ENCODE measurements at regions not wholly inside any gene's neighbourhood (a gene's known extent, or its start where the extent isn't known, plus 50 kb on each side); places are given as distances from the start of the nearest gene placed in this dataset.
A peak's percentile ranks its signal among the peaks of the same experiment; 100 is the strongest.

GRCh38 chr3:43876648-43877047, 185.9 kb downstream of the ABHD5 start:
- no peak for DNase-seq (ENCODE audit: extremely low read depth, insufficient read length)
- H3K27me3 ChIP-seq (replicated peaks; ENCODE audit: control insufficient read depth, insufficient read depth, low read length), result peaks cover 2% of the 10 kb centered on the region
- TF ChIP-seq CTCF (IDR thresholded peaks at IDR 0.05; ENCODE audit: insufficient read depth, low read length, poor library complexity, severe bottlenecking), result no peak
- no peaks in the 10 kb centered on the region for H3K36me3 ChIP-seq (ENCODE audit: control insufficient read depth, insufficient read depth, low read length)
- H3K4me3 ChIP-seq (replicated peaks; ENCODE audit: low read depth, low read length), result no peak overlapping the region

- Histone ChIP-seq H3K4me3 (replicated peaks; ENCODE audit: low read depth, low read length) (no peak overlapping the region), H3K27me3 (replicated peaks; ENCODE audit: control insufficient read depth, insufficient read depth, low read length) (peaks cover 2% of the 10 kb centered on the region; the same call in 1 of the 2 replicates), H3K36me3 (ENCODE audit: control insufficient read depth, insufficient read depth, low read length) (no peaks in the 10 kb centered on the region)
- no peak for DNase-seq (ENCODE audit: extremely low read depth, insufficient read length)
- TF ChIP-seq CTCF (IDR thresholded peaks at IDR 0.05; ENCODE audit: insufficient read depth, low read length, poor library complexity, severe bottlenecking), result peak; percentile 53
These were observed 188.4 kb downstream of the ABHD5 start for GRCh38 chr3:43879166-43879565.

- TF ChIP-seq CTCF (IDR thresholded peaks at IDR 0.05; ENCODE audit: insufficient read depth, low read length, poor library complexity, severe bottlenecking), result no peak
- H3K4me3 ChIP-seq (replicated peaks; ENCODE audit: low read depth, low read length), result no peak overlapping the region
- DNase-seq (ENCODE audit: extremely low read depth, insufficient read length), result no peak
These were observed 192.4 kb downstream of the ABHD5 start for GRCh38 chr3:43882976-43883680.

GRCh38 chr3:43883729-43884396, 193.1 kb downstream of the ABHD5 start:
- TF ChIP-seq CTCF (IDR thresholded peaks at IDR 0.05; ENCODE audit: insufficient read depth, low read length, poor library complexity, severe bottlenecking), result no peak
- no peak overlapping the region for H3K4me3 ChIP-seq (replicated peaks; ENCODE audit: low read depth, low read length)
- H3K36me3 ChIP-seq (ENCODE audit: control insufficient read depth, insufficient read depth, low read length), result no peaks in the 10 kb centered on the region
- H3K27me3 ChIP-seq (replicated peaks; ENCODE audit: control insufficient read depth, insufficient read depth, low read length), result peaks cover 2% of the 10 kb centered on the region; the same call in 1 of the 2 replicates
- no peak for DNase-seq (ENCODE audit: extremely low read depth, insufficient read length)

More at GRCh38 chr3:43882976-43883680, 192.4 kb downstream of the ABHD5 start:
- Histone ChIP-seq H3K27me3 (replicated peaks; ENCODE audit: control insufficient read depth, insufficient read depth, low read length) (peaks cover 2% of the 10 kb centered on the region; the same call in 1 of the 2 replicates), H3K36me3 (ENCODE audit: control insufficient read depth, insufficient read depth, low read length) (no peaks in the 10 kb centered on the region)

- Histone ChIP-seq H3K27me3 (replicated peaks; ENCODE audit: control insufficient read depth, insufficient read depth, low read length) (peaks cover 2% of the 10 kb centered on the region; the same call in 1 of the 2 replicates), H3K4me3 (replicated peaks; ENCODE audit: low read depth, low read length) (no peak overlapping the region), H3K36me3 (ENCODE audit: control insufficient read depth, insufficient read depth, low read length) (no peaks in the 10 kb centered on the region)
- no peak for DNase-seq (ENCODE audit: extremely low read depth, insufficient read length)
- TF ChIP-seq CTCF (IDR thresholded peaks at IDR 0.05; ENCODE audit: insufficient read depth, low read length, poor library complexity, severe bottlenecking), result no peak
These were observed 193.8 kb downstream of the ABHD5 start for GRCh38 chr3:43884581-43884980.
